GM21447 (cell line): ENCODE measurements at regions not wholly inside any gene's neighbourhood (a gene's known extent, or its start where the extent isn't known, plus 50 kb on each side); places are given as distances from the start of the nearest gene placed in this dataset.
"Not testable (repeated sequence)": the region's sequence is repeated elsewhere in the genome, so short reads cannot be mapped to it uniquely, and the experiment has no call there.

ENCODE experiments used
- ATAC-seq: cut with Tn5 transposase; IDR thresholded peaks from one replicate; pipeline ENCODE4 v1.9.1; 2021; ENCODE audit not compliant: unreplicated experiment

- ATAC-seq: no peak
These were observed 278.9 kb upstream of the LMO3 start for GRCh38 chr12:16884819-16885218.

- ATAC-seq: no peak
These were observed 278.1 kb upstream of the LMO3 start for GRCh38 chr12:16884056-16884455.

GRCh38 chr12:16881986-16882570, 276.1 kb upstream of the LMO3 start:
- no peak for ATAC-seq

- no peak for ATAC-seq
These were observed 274.9 kb upstream of the LMO3 start for GRCh38 chr12:16880864-16881285.

GRCh38 chr12:16870845-16871244, 264.9 kb upstream of the LMO3 start:
- no peak for ATAC-seq

- no peak for ATAC-seq
These were observed 257.8 kb upstream of the LMO3 start for GRCh38 chr12:16863742-16864141.

- peak; percentile 89 for ATAC-seq
These were observed 251.5 kb upstream of the LMO3 start for GRCh38 chr12:16857456-16857923.

GRCh38 chr12:16854465-16854864, 248.5 kb upstream of the LMO3 start:
- no peak for ATAC-seq

GRCh38 chr12:16849473-16849872, 243.5 kb upstream of the LMO3 start:
- no peak for ATAC-seq

GRCh38 chr12:16844875-16845274, 238.9 kb upstream of the LMO3 start:
- ATAC-seq: no peak

- ATAC-seq: peak; percentile 80
These were observed 227.5 kb upstream of the LMO3 start for GRCh38 chr12:16833376-16834015.

- ATAC-seq: no peak
These were observed 222.9 kb upstream of the LMO3 start for GRCh38 chr12:16828891-16829290.

- ATAC-seq: no peak
These were observed 201.8 kb upstream of the LMO3 start for GRCh38 chr12:16807731-16808130.

GRCh38 chr12:16796168-16796567, 190.2 kb upstream of the LMO3 start:
- ATAC-seq: no peak

GRCh38 chr12:16789204-16789790, 183.3 kb upstream of the LMO3 start:
- ATAC-seq: no peak

GRCh38 chr12:16788506-16789203, 182.7 kb upstream of the LMO3 start:
- ATAC-seq: no peak

GRCh38 chr12:16785953-16786352, 180.0 kb upstream of the LMO3 start:
- ATAC-seq: no peak

GRCh38 chr12:16785524-16785923, 179.6 kb upstream of the LMO3 start:
- ATAC-seq: no peak

- not testable (repeated sequence) for ATAC-seq
These were observed 163.2 kb upstream of the LMO3 start for GRCh38 chr12:16769129-16769528.

GRCh38 chr12:16766736-16767135, 160.8 kb upstream of the LMO3 start:
- ATAC-seq: no peak

- no peak for ATAC-seq
These were observed 157.9 kb upstream of the LMO3 start for GRCh38 chr12:16763901-16764300.
